Muscle layer of colon (tissue), 2 donors: ENCODE measurements at regions not wholly inside any gene's neighbourhood (a gene's known extent, or its start where the extent isn't known, plus 50 kb on each side); places are given as distances from the start of the nearest gene placed in this dataset.
A peak's percentile ranks its signal among the peaks of the same experiment; 100 is the strongest.
"Not testable (repeated sequence)": the region's sequence is repeated elsewhere in the genome, so short reads cannot be mapped to it uniquely, and the experiment has no call there.

Experiments
- H3K27ac ChIP-seq: one replicate; pipeline ENCODE4 v1.7.0; 2013; ENCODE audit warnings: low read depth, mild to moderate bottlenecking, low read length, moderate library complexity
- H3K27me3 ChIP-seq, 2 donors: one replicate each; pipeline ENCODE4 v1.7.0; 2013; ENCODE audit warnings: low read length in 2 of 2, mild to moderate bottlenecking in 2 of 2; ENCODE audit not compliant: insufficient read depth in 2 of 2, control insufficient read depth in 1 of 2
- H3K36me3 ChIP-seq: one replicate; pipeline ENCODE4 v1.7.0; 2013; ENCODE audit warnings: mild to moderate bottlenecking, low read length; ENCODE audit not compliant: insufficient read depth
- H3K4me1 ChIP-seq: one replicate; pipeline ENCODE4 v1.7.0; 2013; ENCODE audit warnings: mild to moderate bottlenecking, low read length; ENCODE audit not compliant: insufficient read depth
- H3K4me3 ChIP-seq, 2 donors: one replicate each; pipeline ENCODE4 v1.7.0; 2013; ENCODE audit warnings: low read length in 2 of 2, low read depth in 1 of 2, mild to moderate bottlenecking in 1 of 2, moderate library complexity in 1 of 2
- H3K9ac ChIP-seq: one replicate; pipeline ENCODE4 v1.7.0; 2013; ENCODE audit warnings: low read length
- H3K9me3 ChIP-seq: one replicate; pipeline ENCODE4 v1.7.0; 2013; ENCODE audit warnings: mild to moderate bottlenecking, low read length
- donor health status: abdominal sarcoma.
- donor health status: Adenocarcinoma of cecum.

DNA sequence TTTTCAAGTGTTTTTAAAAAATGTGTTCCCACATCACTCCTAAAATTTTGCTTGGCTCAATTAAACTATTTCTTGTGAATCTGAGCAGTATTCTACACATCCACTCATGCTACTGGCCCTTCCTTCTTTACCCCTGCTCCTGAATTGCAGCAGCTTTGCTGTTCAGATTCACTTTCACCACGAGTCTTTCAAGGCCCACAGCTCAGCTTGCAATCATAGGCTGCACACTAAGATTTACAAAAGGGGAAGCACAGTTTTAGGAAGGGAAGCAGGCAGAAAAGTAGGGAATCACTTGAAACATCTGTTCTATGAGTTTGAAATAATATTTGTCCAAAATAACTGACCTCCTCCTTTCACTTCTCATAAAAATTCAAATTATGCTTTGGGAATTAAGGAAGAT, 70.9 kb upstream of the EDEM3 start:
- peaks cover 27% of the 10 kb centered on the region for H3K36me3 ChIP-seq
- H3K27ac ChIP-seq, result no peak overlapping the region
- no peaks in the 10 kb centered on the region for H3K9me3 ChIP-seq
- no peaks in the 10 kb centered on the region for H3K27me3 ChIP-seq
- no peak overlapping the region for H3K9ac ChIP-seq
- H3K4me3 ChIP-seq, result no peak overlapping the region
- peaks cover 75% of the 10 kb centered on the region for H3K4me1 ChIP-seq

DNA sequence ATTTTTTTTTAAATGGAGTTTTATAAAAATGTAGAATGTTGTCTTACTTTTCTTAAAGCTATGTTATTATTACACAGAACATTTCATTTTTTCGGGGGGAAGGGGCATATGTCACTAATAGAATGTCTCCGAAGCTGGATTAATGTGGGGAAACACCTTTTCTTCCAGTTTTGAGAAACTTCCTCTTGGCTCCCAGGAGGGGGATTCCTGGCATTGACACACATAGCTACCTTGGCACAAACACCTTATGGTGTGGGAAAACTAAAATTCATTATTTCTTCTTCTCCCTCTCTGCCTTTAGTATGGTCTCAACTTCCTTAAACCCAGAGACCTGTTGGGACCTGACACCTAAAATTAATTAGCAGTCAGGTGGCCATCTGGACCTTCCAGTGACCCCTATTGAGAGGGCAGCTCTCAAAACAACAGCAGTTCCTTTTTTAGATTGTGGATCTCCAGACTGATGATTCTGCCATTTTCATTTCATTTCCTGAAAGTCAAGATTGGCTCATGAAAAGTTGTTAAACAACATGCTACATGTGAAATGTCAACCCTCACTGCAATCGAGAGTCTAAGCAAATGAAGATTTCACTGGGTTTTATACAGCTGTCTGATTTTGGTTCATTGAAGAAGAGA, 70.1 kb upstream of the EDEM3 start:
- Histone ChIP-seq H3K27ac (no peak overlapping the region), H3K36me3 (peaks cover 24% of the 10 kb centered on the region), H3K4me3 (no peak overlapping the region), H3K9me3 (no peaks in the 10 kb centered on the region), H3K4me1 (peaks cover 75% of the 10 kb centered on the region), H3K9ac (no peak overlapping the region), H3K27me3 (no peaks in the 10 kb centered on the region)

DNA sequence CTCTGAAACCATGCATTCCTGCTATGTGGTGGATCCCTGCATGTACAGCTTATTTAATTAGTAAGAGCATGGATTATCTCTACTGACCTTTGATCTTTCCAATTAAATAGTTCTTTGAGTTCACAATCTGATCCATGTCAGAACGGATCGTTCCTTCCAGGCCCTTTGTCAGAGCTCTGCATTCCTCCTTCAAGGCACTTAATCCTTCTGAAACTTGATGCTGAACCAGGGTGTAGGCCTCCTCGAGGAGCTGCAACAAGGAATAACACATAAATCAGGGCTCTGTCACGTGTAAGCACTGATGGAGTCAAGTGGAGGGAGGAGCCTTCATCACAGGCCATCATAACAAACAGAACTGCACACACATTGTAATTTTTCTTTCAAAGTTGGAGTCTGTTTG, 68.4 kb upstream of the EDEM3 start:
- no peaks in the 10 kb centered on the region for H3K9me3 ChIP-seq
- H3K36me3 ChIP-seq, result peaks cover 30% of the 10 kb centered on the region
- no peak overlapping the region for H3K9ac ChIP-seq
- no peak overlapping the region for H3K4me3 ChIP-seq
- peaks cover 66% of the 10 kb centered on the region for H3K4me1 ChIP-seq
- H3K27ac ChIP-seq, result peak overlapping the region; percentile 26
- no peaks in the 10 kb centered on the region for H3K27me3 ChIP-seq

DNA sequence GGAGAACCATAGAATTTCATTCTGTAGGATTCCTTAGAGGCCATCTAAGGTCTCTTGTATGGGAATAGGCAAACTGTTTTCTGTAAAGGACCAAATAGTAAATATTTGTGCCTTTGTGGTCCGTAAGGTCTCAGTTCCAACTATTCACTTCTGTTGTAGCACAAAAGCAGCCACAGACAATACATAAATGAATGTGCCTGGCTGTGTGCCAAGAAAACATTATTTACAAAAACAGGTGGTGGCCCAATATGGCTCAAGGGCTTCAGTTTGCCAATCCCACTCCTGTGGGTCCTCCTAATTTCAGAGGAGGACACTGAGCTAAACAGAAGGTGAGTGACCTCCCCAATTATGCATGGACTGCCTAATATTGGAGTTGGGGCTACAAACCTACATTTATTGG, 67.6 kb upstream of the EDEM3 start:
- Histone ChIP-seq H3K27me3 (no peaks in the 10 kb centered on the region), H3K27ac (peak overlapping the region; percentile 19), H3K9ac (no peak overlapping the region), H3K4me3 (no peak overlapping the region), H3K36me3 (peaks cover 36% of the 10 kb centered on the region), H3K4me1 (peaks cover 59% of the 10 kb centered on the region), H3K9me3 (no peaks in the 10 kb centered on the region)

DNA sequence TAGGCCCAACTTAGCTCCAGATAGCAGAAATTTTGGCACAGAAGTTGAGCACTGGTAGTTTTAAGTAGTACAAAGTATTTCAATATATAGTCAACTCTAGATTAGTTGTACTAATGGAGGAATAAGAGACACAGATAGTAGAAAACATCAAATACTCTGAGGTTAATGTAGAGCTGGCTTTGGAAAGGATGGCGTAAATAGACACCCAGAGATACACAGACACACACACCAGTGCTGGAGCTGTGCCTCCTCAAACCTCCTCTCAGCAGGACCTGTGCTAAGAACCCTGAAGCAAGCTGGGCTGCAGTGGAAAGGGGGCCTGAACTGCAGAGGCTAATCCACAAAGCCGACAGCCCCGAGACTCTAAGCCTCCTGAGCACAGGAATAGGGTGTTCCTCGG, 67.0 kb upstream of the EDEM3 start:
- peak overlapping the region; percentile 19 for H3K27ac ChIP-seq
- peaks cover 36% of the 10 kb centered on the region for H3K36me3 ChIP-seq
- no peaks in the 10 kb centered on the region for H3K27me3 ChIP-seq
- H3K4me1 ChIP-seq, result peaks cover 53% of the 10 kb centered on the region
- H3K9ac ChIP-seq, result no peak overlapping the region
- no peak overlapping the region for H3K4me3 ChIP-seq
- H3K9me3 ChIP-seq, result no peaks in the 10 kb centered on the region

DNA sequence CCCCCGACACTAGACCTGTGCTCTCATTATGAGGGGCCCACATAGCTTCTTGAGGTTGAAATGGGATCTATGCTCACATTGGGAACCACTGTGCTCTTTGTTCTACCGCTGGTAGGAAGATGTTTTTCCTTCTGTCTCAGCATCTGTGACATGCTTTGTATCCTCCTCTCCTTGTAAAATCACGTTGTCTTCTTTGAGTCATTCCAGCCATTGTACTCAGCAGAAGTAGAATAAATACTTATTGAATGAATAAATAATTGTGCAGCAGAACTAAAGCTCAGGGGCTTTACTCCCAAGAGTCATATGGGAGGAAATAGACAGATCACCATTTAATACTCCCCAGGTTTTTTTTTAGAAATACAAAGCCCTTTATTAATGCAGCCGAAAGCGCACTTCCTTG, 66.3 kb upstream of the EDEM3 start:
- Histone ChIP-seq H3K4me3 (no peak overlapping the region), H3K4me1 (peaks cover 46% of the 10 kb centered on the region), H3K9ac (no peak overlapping the region), H3K36me3 (peaks cover 40% of the 10 kb centered on the region), H3K27ac (no peak overlapping the region), H3K9me3 (no peaks in the 10 kb centered on the region), H3K27me3 (no peaks in the 10 kb centered on the region)

DNA sequence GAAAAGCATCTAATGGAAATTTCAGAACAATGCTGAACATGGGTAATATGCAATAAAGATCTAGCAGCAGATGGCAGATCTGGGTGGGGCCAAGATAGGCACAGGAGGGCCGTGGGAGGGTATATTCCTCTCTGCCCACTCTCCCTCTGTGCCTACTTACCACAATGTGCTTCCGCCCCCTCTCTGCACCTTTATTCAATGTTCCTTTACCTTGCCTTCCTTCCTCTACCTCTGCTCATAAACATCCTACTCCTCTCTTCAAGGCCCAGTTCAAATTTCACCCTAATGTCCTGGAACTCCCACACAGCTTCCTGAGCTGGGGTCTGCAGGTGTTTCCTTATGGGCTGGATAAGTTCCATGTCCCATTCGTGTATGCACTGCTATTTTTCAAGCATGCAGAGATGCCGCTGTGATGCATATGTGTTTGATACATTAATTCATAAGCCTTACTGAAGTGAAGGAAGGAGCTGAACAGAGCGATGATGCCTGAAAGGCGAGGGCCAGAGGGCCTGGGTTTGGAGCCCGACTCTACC, 65.6 kb upstream of the EDEM3 start:
- no peak overlapping the region for H3K4me3 ChIP-seq
- peaks cover 41% of the 10 kb centered on the region for H3K36me3 ChIP-seq
- no peaks in the 10 kb centered on the region for H3K27me3 ChIP-seq
- H3K27ac ChIP-seq, result no peak overlapping the region
- peaks cover 40% of the 10 kb centered on the region for H3K4me1 ChIP-seq
- H3K9ac ChIP-seq, result no peak overlapping the region
- no peaks in the 10 kb centered on the region for H3K9me3 ChIP-seq

DNA sequence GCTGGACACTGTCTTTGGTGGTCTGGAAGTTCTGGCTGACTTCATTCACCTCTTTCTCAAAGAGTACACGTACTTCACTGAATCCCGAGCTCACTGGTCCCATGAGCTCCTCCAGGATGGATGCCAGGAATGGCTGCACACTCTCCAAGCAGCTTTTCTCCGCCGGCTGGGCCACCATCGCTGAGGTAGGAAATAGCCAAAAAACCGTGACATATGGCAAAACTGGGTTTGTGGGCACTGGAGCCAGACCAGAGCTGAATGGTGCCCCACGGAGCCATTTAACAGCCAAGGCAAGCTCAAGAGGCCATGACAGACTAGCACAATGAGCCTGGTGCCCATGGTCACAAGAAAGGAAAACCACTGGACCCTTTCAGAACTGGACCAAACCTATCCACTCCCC, 64.0 kb upstream of the EDEM3 start:
- Histone ChIP-seq H3K27me3 (no peaks in the 10 kb centered on the region), H3K36me3 (peaks cover 46% of the 10 kb centered on the region), H3K27ac (no peak overlapping the region), H3K4me1 (peaks cover 27% of the 10 kb centered on the region), H3K4me3 (no peak overlapping the region), H3K9ac (no peak overlapping the region), H3K9me3 (no peaks in the 10 kb centered on the region)

DNA sequence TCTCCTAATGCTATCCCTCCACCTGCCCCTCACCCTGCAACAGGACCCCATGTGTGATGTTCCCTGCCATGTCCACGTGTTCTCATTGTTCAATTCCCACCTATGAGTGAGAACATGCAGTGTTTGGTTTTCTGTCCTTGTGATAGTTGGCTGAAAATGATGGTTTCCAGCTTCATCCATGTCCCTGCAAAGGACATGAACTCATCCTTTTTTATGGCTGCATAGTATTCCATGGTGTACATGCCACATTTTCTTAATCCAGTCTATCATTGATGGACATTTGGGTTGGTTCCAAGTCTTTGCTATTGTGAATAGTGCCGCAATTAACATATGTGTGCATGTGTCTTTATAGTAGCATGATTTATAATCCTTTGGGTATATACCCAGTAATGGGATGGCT, 62.3 kb upstream of the EDEM3 start:
- H3K9me3 ChIP-seq, H3K27ac ChIP-seq, H3K9ac ChIP-seq, H3K27me3 ChIP-seq, H3K4me3 ChIP-seq: not testable (repeated sequence)
- Histone ChIP-seq H3K4me1 (peaks cover 26% of the 10 kb centered on the region), H3K36me3 (peaks cover 36% of the 10 kb centered on the region)

DNA sequence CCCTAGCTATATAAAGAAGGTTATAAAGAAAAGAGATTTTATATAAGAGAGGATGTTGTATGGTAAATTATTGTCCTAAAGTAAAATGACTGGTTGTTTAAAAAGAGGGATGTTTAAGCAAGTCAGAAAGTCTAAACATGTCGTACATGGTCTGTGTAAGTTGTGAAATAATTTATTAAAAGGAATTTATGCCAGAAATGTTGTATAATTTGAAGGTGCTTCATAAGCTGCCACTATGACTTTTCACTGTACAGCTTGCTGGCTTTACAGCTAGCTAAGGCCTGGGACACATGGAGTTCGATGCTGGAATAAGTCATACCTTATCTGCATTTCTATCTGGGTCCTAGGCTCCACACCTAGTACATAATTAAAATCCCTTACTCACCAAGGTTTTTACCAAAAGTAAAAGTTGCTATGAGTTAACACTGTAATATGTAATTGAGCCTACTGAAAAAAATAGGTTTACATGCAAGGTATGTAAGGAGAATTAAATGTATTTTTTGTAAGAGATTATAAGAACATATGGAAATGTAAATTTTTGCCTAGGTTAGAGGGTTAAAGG, 59.0 kb upstream of the EDEM3 start:
- Histone ChIP-seq H3K4me1 (peaks cover 35% of the 10 kb centered on the region), H3K27ac (no peak overlapping the region), H3K27me3 (no peaks in the 10 kb centered on the region), H3K36me3 (peaks cover 25% of the 10 kb centered on the region), H3K9ac (no peak overlapping the region), H3K4me3 (no peak overlapping the region), H3K9me3 (no peaks in the 10 kb centered on the region)

DNA sequence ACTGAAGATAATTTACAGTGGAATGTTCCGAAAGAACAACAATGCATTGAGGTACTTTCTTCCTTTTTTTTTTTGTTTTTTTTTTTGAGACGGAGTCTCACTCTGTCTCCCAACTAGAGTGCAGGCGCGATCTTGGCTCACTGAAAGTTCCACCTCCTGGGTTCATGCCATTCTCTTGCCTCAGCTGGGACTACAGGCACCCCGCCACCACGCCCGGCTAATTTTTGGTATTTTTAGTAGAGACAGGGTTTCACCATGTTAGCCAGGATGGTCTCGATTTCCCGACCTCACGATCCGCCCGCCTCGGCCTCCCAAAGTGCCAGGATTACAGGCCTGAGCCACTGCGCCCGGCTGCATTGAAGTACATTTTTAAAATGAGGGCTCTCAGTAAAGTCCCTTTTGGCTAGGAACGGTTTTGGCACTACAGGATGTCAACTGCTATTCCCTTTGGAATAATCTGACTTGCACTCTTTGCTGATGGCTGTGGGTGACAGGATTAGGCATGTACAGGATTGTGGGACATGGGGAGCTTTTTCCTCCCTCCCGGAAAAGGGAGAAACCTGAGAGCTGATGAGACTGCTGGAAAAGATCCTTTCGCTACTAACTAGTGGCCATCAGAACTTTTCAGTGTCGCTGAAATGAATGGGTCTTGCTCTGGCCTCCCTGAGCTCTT, 56.9 kb upstream of the EDEM3 start:
- Histone ChIP-seq H3K4me1 (peaks cover 35% of the 10 kb centered on the region), H3K27ac (peak overlapping the region; percentile 68), H3K9me3 (no peaks in the 10 kb centered on the region), H3K4me3 (no peak overlapping the region), H3K27me3 (no peaks in the 10 kb centered on the region), H3K36me3 (peaks cover 17% of the 10 kb centered on the region), H3K9ac (no peak overlapping the region)
